ENCODE measurements at regions not wholly inside any gene's neighbourhood (a gene's known extent, or its start where the extent isn't known, plus 50 kb on each side); places are given as distances from the start of the nearest gene placed in this dataset.

DNA sequence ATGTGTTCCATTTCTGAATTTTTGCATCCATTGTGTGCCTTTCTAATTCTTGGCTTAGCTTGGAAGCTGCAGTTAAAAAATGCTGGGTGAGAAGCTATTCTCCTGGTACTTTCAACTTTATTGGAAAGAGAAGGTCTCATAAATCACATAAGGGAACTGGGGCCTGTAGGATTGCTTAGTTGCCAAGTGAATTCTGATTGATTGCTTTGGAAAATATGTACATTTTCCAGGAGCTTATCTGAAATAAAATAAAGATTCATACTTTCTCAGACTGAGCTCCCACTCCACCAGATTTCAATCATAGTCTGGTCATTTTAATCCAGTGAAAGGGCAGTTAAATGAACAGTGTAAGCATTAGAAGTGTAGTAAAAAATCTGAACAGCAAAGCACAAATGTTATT lies 50.0 kb upstream of the PRICKLE1 start:
- Histone ChIP-seq H3K9me3 (ENCODE audit: control insufficient read depth, low read length) (no peaks in the 10 kb centered on the region), H3K4me3 (ENCODE audit: extremely low read depth, insufficient read depth, low read length, poor library complexity, severe bottlenecking) (no peak overlapping the region), H3K36me3 (ENCODE audit: control insufficient read depth, insufficient read depth, low read length) (no peaks in the 10 kb centered on the region), H3K27ac (ENCODE audit: low read depth, low read length, severe bottlenecking) (no peak overlapping the region), H3K4me1 (ENCODE audit: control insufficient read depth, insufficient read depth, low read length, poor library complexity, severe bottlenecking) (peaks cover 2% of the 10 kb centered on the region)

All from mesodermal cell (in vitro differentiated cells).